Gastroesophageal sphincter (tissue), 4 donors: ENCODE measurements at regions not wholly inside any gene's neighbourhood (a gene's known extent, or its start where the extent isn't known, plus 50 kb on each side); places are given as distances from the start of the nearest gene placed in this dataset.

Experiments used
- ATAC-seq: fragments of 150-250 bp; one replicate; pipeline ENCODE4 v1.9.1; 2016; ENCODE audit warnings: mild to moderate bottlenecking, moderate library complexity
- H3K27ac ChIP-seq, 4 donors: fragments of 200-600 bp; sonication (generic) in 3 of 4; 1 replicate in 3 of 4; 2 replicates in 1 of 4; pipeline ENCODE4 v1.5.1; 2016 to 2019
- H3K27me3 ChIP-seq: fragments of 200-600 bp; sonication (generic); one replicate; pipeline ENCODE4 v1.5.1; 2019
- H3K36me3 ChIP-seq, 2 donors: fragments of 200-600 bp; sonication (generic); one replicate each; pipeline ENCODE4 v1.5.1; 2019; ENCODE audit warnings: control low read depth in 1 of 2
- H3K4me1 ChIP-seq, 3 donors: fragments of 200-600 bp; sonication (generic); 1 replicate in 2 of 3; 2 replicates in 1 of 3; pipeline ENCODE4 v1.5.1; 2016 to 2019; ENCODE audit warnings: control low read depth in 2 of 3
- H3K4me3 ChIP-seq, 2 donors: fragments of 200-600 bp; sonication (generic); one replicate each; pipeline ENCODE4 v1.5.1; 2019; ENCODE audit warnings: mild to moderate bottlenecking in 1 of 2, moderate library complexity in 1 of 2
- H3K9me3 ChIP-seq, 3 donors: fragments of 200-600 bp; sonication (generic); one replicate each; pipeline ENCODE4 v1.5.1; 2017 to 2019; ENCODE audit warnings: control low read depth in 2 of 3
- CTCF ChIP-seq, 4 experiments: fragments of 200-600 bp in 2 of 4; fragments of 450-650 bp in 2 of 4; sonication (generic) in 1 of 4; IDR thresholded peaks; one replicate each; pipeline ENCODE4 v1.5.1; 2017 to 2019; ENCODE audit warnings: antibody characterized with exemption in 4 of 4, mild to moderate bottlenecking in 2 of 4, moderate library complexity in 2 of 4
- EP300 ChIP-seq: sonication (generic); formaldehyde crosslinking; IDR thresholded peaks from one replicate; pipeline ENCODE4 v1.6.1; 2017; ENCODE audit warnings: antibody characterized with exemption, mild to moderate bottlenecking
- POLR2A ChIP-seq, 2 donors: fragments of 450-650 bp; IDR thresholded peaks; one replicate each; pipeline ENCODE4 v1.6.1; 2017; ENCODE audit warnings: antibody characterized with exemption in 2 of 2, mild to moderate bottlenecking in 2 of 2, moderate library complexity in 1 of 2
- POLR2AphosphoS5 ChIP-seq: sonication (generic); formaldehyde crosslinking; IDR thresholded peaks from one replicate; pipeline ENCODE4 v1.6.1; 2017; ENCODE audit warnings: antibody characterized with exemption
- WGBS, 2 donors: methylation state at CpG; one replicate each; pipeline ENCODE4 v1.1.5; 2018; ENCODE audit warnings: low coverage in 1 of 2; 5-methylcytosine and 5-hydroxymethylcytosine counted together

- no CpG with 5 or more reads among the region's 7 CpGs for WGBS, 2 donors
Measured at GRCh38 chr10:71126432-71126831, 85.9 kb upstream of the UNC5B start.

GRCh38 chr10:71127104-71127503 lies 85.3 kb upstream of the UNC5B start:
- no peak for TF ChIP-seq POLR2AphosphoS5
- no peak for TF ChIP-seq POLR2A (IDR thresholded peaks at IDR 0.05)
- no peak for TF ChIP-seq CTCF (IDR thresholded peaks at IDR 0.05)
- no peak for TF ChIP-seq EP300
- H3K27ac ChIP-seq = no peak overlapping the region
- H3K4me1 ChIP-seq = peaks cover 0 to 14% (median 0%) of the 10 kb centered on the region in 3 donors
- no peak for ATAC-seq
- H3K4me3 ChIP-seq = no peak overlapping the region
- peaks cover 0 to 14% (median 0%) of the 10 kb centered on the region in 3 donors for H3K9me3 ChIP-seq
- peaks cover 44% of the 10 kb centered on the region for H3K27me3 ChIP-seq
- H3K36me3 ChIP-seq = no peaks in the 10 kb centered on the region
- 94% methylated on average over 5 of the region's 5 CpGs; no CpG with 5 or more reads in 1 of the 2 donors for WGBS, 2 donors

More at GRCh38 chr10:71126432-71126831, 85.9 kb upstream of the UNC5B start:
- Histone ChIP-seq H3K27me3 (peaks cover 39% of the 10 kb centered on the region), H3K36me3 (no peaks in the 10 kb centered on the region), H3K4me3 (no peak overlapping the region), H3K9me3 (peaks cover 0 to 14% (median 0%) of the 10 kb centered on the region in 3 donors), H3K27ac (no peak overlapping the region), H3K4me1 (peaks cover 0 to 14% (median 0%) of the 10 kb centered on the region in 3 donors)
- ATAC-seq = no peak
- no peak for TF ChIP-seq POLR2A (IDR thresholded peaks at IDR 0.05)

- no peak for ATAC-seq
- Histone ChIP-seq H3K27ac (no peak overlapping the region), H3K4me3 (no peak overlapping the region), H3K9me3 (peaks cover 0 to 10% (median 0%) of the 10 kb centered on the region in 3 donors), H3K27me3 (peaks cover 49% of the 10 kb centered on the region), H3K4me1 (peaks cover 0 to 14% (median 0%) of the 10 kb centered on the region in 3 donors), H3K36me3 (no peaks in the 10 kb centered on the region)
- WGBS, 2 donors = 80 to 83% methylated on average over 1 to 2 of the region's 3 CpGs
- TF ChIP-seq POLR2AphosphoS5 (no peak), CTCF (IDR thresholded peaks at IDR 0.05) (no peak), POLR2A (IDR thresholded peaks at IDR 0.05) (no peak), EP300 (no peak)
Measured at GRCh38 chr10:71127773-71128172, 84.6 kb upstream of the UNC5B start.

GRCh38 chr10:71128311-71128980 lies 83.9 kb upstream of the UNC5B start:
- TF ChIP-seq EP300 (no peak), POLR2A (IDR thresholded peaks at IDR 0.05) (no peak), POLR2AphosphoS5 (no peak), CTCF (IDR thresholded peaks at IDR 0.05) (no peak)
- H3K4me3 ChIP-seq = no peak overlapping the region
- 37 to 46% methylated on average over 5 to 7 of the region's 7 CpGs for WGBS, 2 donors
- H3K27ac ChIP-seq = no peak overlapping the region
- H3K4me1 ChIP-seq = peaks cover 0 to 14% (median 0%) of the 10 kb centered on the region in 3 donors
- H3K9me3 ChIP-seq = peaks cover 0 to 3% (median 0%) of the 10 kb centered on the region in 3 donors
- ATAC-seq = no peak
- H3K36me3 ChIP-seq = no peaks in the 10 kb centered on the region
- peaks cover 50% of the 10 kb centered on the region for H3K27me3 ChIP-seq

GRCh38 chr10:71131096-71131495 lies 81.3 kb upstream of the UNC5B start:
- TF ChIP-seq EP300 (no peak), POLR2A (IDR thresholded peaks at IDR 0.05) (no peak), CTCF (IDR thresholded peaks at IDR 0.05) (no peak), POLR2AphosphoS5 (no peak)
- ATAC-seq = no peak
- Histone ChIP-seq H3K27me3 (peaks cover 40% of the 10 kb centered on the region), H3K4me3 (no peak overlapping the region), H3K27ac (no peak overlapping the region), H3K9me3 (no peaks in the 10 kb centered on the region), H3K36me3 (no peaks in the 10 kb centered on the region), H3K4me1 (peaks cover 0 to 14% (median 0%) of the 10 kb centered on the region in 3 donors)
- 73 to 94% methylated on average over 3 to 7 of the region's 10 CpGs for WGBS, 2 donors
